SK-N-SH (cell line): ENCODE measurements at regions not wholly inside any gene's neighbourhood (a gene's known extent, or its start where the extent isn't known, plus 50 kb on each side); places are given as distances from the start of the nearest gene placed in this dataset.

ENCODE experiments used
- CTCF ChIP-seq: fragments of 200-600 bp; sonication (generic); IDR thresholded peaks from 2 replicates; pipeline ENCODE4 v1.6.1; 2017; ENCODE audit warnings: antibody characterized with exemption, mild to moderate bottlenecking, moderate library complexity
- EP300 ChIP-seq, 2 experiments: IDR thresholded peaks; 2 replicates each; pipeline versions ENCODE4 v1.4.0 to v1.6.1; 2012; ENCODE audit warnings: borderline replicate concordance in 1 of 2, low read depth in 1 of 2, low read length in 1 of 2
- EZH2phosphoT487 ChIP-seq: fragments of 200-600 bp; sonication (generic); IDR thresholded peaks from 2 replicates; pipeline ENCODE4 v1.6.1; 2017; ENCODE audit warnings: low read depth, mixed run types, mild to moderate bottlenecking, antibody characterized with exemption, moderate library complexity, borderline replicate concordance
- MAX ChIP-seq: IDR thresholded peaks from 2 replicates; pipeline ENCODE4 v1.4.0; 2012; ENCODE audit warnings: low read depth
- MXI1 ChIP-seq: IDR thresholded peaks from 2 replicates; pipeline ENCODE4 v1.6.1; 2012; ENCODE audit warnings: mild to moderate bottlenecking, low read depth, low read length, improper control_type of control experiment
- PBX3 ChIP-seq: IDR thresholded peaks from 2 replicates; pipeline ENCODE4; 2012
- POLR2AphosphoS5 ChIP-seq: IDR thresholded peaks from 2 replicates; pipeline ENCODE4 v1.6.1; 2012; ENCODE audit warnings: low read depth, low read length
- RAD21 ChIP-seq: IDR thresholded peaks from 2 replicates; pipeline ENCODE4 v1.6.1; 2012; ENCODE audit warnings: mild to moderate bottlenecking, low read length
- RCOR1 ChIP-seq: fragments of 150-350 bp; IDR thresholded peaks from 2 replicates; pipeline ENCODE4 v1.6.1; 2017; ENCODE audit warnings: antibody characterized with exemption, low read length
- SIN3A ChIP-seq: IDR thresholded peaks from 2 replicates; pipeline ENCODE4 v1.6.1; 2012; ENCODE audit warnings: low read depth, mild to moderate bottlenecking, low read length, moderate library complexity, borderline replicate concordance
- TAF1 ChIP-seq: IDR thresholded peaks from 2 replicates; pipeline ENCODE4 v1.6.1; 2012; ENCODE audit warnings: low read depth, mild to moderate bottlenecking, low read length, moderate library complexity, borderline replicate concordance
- YY1 ChIP-seq: IDR thresholded peaks from 2 replicates; pipeline ENCODE4 v1.4.0; 2012; ENCODE audit warnings: low read depth, mild to moderate bottlenecking
- ZBTB33 ChIP-seq: IDR thresholded peaks from 2 replicates; pipeline ENCODE4 v1.4.0; 2012; ENCODE audit warnings: low read depth, borderline replicate concordance

- no peak for TF ChIP-seq CTCF
- no peak for TF ChIP-seq RCOR1
- TF ChIP-seq EP300 (IDR thresholded peaks at IDR 0.05; ENCODE audit: borderline replicate concordance in 1 of 2, low read depth in 1 of 2, low read length in 1 of 2) = no peak
- TF ChIP-seq YY1 = no peak
- no peak for TF ChIP-seq RAD21
- TF ChIP-seq MXI1 = no peak
- TF ChIP-seq PBX3 = no peak
- no peak for TF ChIP-seq TAF1
- no peak for TF ChIP-seq ZBTB33
- no peak for TF ChIP-seq SIN3A
- no peak for TF ChIP-seq MAX
- TF ChIP-seq EZH2phosphoT487 = no peak
- TF ChIP-seq POLR2AphosphoS5 = no peak
Measured at GRCh38 chr10:64519831-64520230, 998.6 kb downstream of the REEP3 start.
